ENCODE measurements at regions not wholly inside any gene's neighbourhood (a gene's known extent, or its start where the extent isn't known, plus 50 kb on each side); places are given as distances from the start of the nearest gene placed in this dataset.

DNA sequence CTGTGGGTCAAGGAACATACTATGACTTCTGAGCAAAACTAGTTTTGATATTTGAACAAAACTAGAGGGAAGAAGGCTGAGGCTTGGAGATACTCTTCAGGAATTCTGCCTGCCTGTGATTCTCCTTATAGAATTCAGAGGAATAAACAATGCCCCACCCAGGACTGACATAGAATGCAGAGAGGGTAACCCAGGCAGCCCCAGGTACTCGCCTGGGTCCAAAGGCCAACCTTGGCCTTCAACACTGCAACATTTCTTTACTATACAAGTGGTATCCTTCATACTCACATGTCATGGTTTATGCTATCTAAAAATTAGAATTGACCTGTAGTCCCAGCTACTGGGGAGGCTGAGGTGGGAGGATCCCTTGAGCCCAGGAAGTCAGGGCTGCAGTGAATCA lies 217.0 kb upstream of the FOXN3 start:
- H3K4me2 ChIP-seq (ENCODE audit: low read length) = no peak overlapping the region
- H2AFZ ChIP-seq (ENCODE audit: low read length) = no peak overlapping the region
- H3K4me3 ChIP-seq (ENCODE audit: low read depth, low read length, poor library complexity, severe bottlenecking) = no peak overlapping the region
- H3K36me3 ChIP-seq (ENCODE audit: insufficient read depth, low read length) = no peaks in the 10 kb centered on the region
- no peaks in the 10 kb centered on the region for H3K9me2 ChIP-seq (ENCODE audit: low read depth, low read length)
- no peaks in the 10 kb centered on the region for H3K79me2 ChIP-seq (ENCODE audit: insufficient read depth, low read length)
- no peak overlapping the region for H3K9ac ChIP-seq (ENCODE audit: low read length)
- no peak for TF ChIP-seq CTCF (IDR thresholded peaks at IDR 0.05; ENCODE audit: low read length)
- TF ChIP-seq EZH2 (IDR thresholded peaks at IDR 0.05; ENCODE audit: borderline replicate concordance, low read length) = no peak
- no peaks in the 10 kb centered on the region for H3K4me1 ChIP-seq (ENCODE audit: insufficient read depth, low read length, severe bottlenecking)
- no peak overlapping the region for H3K27ac ChIP-seq (ENCODE audit: low read depth, low read length, poor library complexity, severe bottlenecking)
- H3K27me3 ChIP-seq (ENCODE audit: insufficient read depth, low read length) = no peaks in the 10 kb centered on the region
- no peaks in the 10 kb centered on the region for H4K20me1 ChIP-seq (ENCODE audit: insufficient read depth, low read length)
- no peaks in the 10 kb centered on the region for H3F3A ChIP-seq (ENCODE audit: insufficient read depth, low read length)
- H3K9me3 ChIP-seq (ENCODE audit: low read length) = 0 out of 2 replicates have a peak, but pooled peaks cover 2% of the 10 kb centered on the region

DNA sequence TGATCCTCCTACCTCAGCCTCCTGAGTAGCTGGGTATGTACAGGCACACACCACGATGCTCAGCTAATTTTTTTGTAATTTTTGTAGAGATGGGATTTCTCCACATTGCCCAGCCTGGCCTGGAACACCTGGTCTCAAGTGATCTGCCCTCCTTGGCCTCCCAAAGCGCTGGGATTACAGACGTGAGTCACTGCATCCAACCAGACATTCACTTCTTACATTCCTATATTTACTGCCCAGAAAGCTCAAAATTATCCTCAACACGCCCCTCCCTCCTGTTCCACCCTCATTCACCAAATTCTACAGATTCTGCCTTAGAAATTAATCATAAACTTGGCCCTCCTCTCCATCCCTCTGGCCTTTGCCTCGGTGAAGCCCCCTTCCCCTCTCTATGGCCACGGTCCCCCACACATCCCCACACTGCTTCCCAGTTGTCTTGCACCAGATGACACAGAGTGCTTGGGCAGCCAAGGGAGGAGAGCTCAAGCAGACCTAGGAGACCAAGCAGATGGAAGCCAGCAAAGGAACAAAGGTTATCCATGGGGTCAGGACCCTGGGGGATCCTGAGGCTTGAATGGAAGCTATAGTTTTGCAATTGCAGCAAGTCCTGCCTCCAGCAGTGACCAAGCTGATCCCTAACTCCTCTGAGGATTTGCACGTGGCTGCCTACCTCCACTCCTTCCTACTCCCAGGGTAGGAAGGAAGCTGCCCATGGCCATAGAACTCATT lies 213.2 kb upstream of the FOXN3 start:
- H2AFZ ChIP-seq (ENCODE audit: low read length) = no peak overlapping the region
- no peak overlapping the region for H3K4me2 ChIP-seq (ENCODE audit: low read length)
- no peaks in the 10 kb centered on the region for H3K79me2 ChIP-seq (ENCODE audit: insufficient read depth, low read length)
- H3K4me3 ChIP-seq (ENCODE audit: low read depth, low read length, poor library complexity, severe bottlenecking) = no peak overlapping the region
- no peaks in the 10 kb centered on the region; the same call in 1 of the 2 replicates for H3K36me3 ChIP-seq (ENCODE audit: insufficient read depth, low read length)
- no peak for TF ChIP-seq EZH2 (IDR thresholded peaks at IDR 0.05; ENCODE audit: borderline replicate concordance, low read length)
- no peak for TF ChIP-seq CTCF (IDR thresholded peaks at IDR 0.05; ENCODE audit: low read length)
- H3K27ac ChIP-seq (ENCODE audit: low read depth, low read length, poor library complexity, severe bottlenecking) = no peak overlapping the region
- 0 out of 2 replicates have a peak, but pooled peaks cover 5% of the 10 kb centered on the region for H3K9me3 ChIP-seq (ENCODE audit: low read length)
- no peaks in the 10 kb centered on the region for H3F3A ChIP-seq (ENCODE audit: insufficient read depth, low read length)
- no peak overlapping the region for H3K9ac ChIP-seq (ENCODE audit: low read length)
- no peaks in the 10 kb centered on the region; the same call in 1 of the 2 replicates for H3K27me3 ChIP-seq (ENCODE audit: insufficient read depth, low read length)
- no peaks in the 10 kb centered on the region for H3K4me1 ChIP-seq (ENCODE audit: insufficient read depth, low read length, severe bottlenecking)
- no peaks in the 10 kb centered on the region for H4K20me1 ChIP-seq (ENCODE audit: insufficient read depth, low read length)
- H3K9me2 ChIP-seq (ENCODE audit: low read depth, low read length) = no peaks in the 10 kb centered on the region

DNA sequence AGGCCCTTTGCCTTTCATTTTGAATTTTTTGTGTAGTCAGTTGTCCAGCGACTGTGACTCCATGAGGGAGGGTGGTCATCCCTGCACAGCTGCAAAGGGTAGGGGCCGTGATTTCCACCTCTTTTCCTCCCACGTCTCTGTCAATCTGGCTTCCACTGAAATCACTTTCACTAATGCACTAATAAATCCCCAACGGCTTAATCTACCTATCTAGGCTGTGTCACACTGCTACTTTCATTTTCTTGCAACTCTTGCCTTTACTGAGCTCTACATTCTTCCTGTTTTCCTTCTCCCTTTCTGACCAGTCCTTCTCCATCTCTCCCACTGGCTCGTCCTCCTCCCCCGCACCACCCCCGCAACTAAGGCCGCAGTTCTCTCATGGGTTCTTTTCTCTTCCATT lies 212.3 kb upstream of the FOXN3 start:
- H3K9me3 ChIP-seq (ENCODE audit: low read length) = 0 out of 2 replicates have a peak, but pooled peaks cover 5% of the 10 kb centered on the region
- H3K4me3 ChIP-seq (ENCODE audit: low read depth, low read length, poor library complexity, severe bottlenecking) = no peak overlapping the region
- no peak overlapping the region for H3K4me2 ChIP-seq (ENCODE audit: low read length)
- no peak overlapping the region for H3K27ac ChIP-seq (ENCODE audit: low read depth, low read length, poor library complexity, severe bottlenecking)
- no peak overlapping the region for H2AFZ ChIP-seq (ENCODE audit: low read length)
- no peaks in the 10 kb centered on the region for H4K20me1 ChIP-seq (ENCODE audit: insufficient read depth, low read length)
- no peak for TF ChIP-seq EZH2 (IDR thresholded peaks at IDR 0.05; ENCODE audit: borderline replicate concordance, low read length)
- no peak for TF ChIP-seq CTCF (IDR thresholded peaks at IDR 0.05; ENCODE audit: low read length)
- no peaks in the 10 kb centered on the region for H3K9me2 ChIP-seq (ENCODE audit: low read depth, low read length)
- H3K9ac ChIP-seq (ENCODE audit: low read length) = no peak overlapping the region
- no peaks in the 10 kb centered on the region for H3K4me1 ChIP-seq (ENCODE audit: insufficient read depth, low read length, severe bottlenecking)
- no peaks in the 10 kb centered on the region for H3K79me2 ChIP-seq (ENCODE audit: insufficient read depth, low read length)
- H3K27me3 ChIP-seq (ENCODE audit: insufficient read depth, low read length) = no peaks in the 10 kb centered on the region; the same call in 1 of the 2 replicates
- H3F3A ChIP-seq (ENCODE audit: insufficient read depth, low read length) = no peaks in the 10 kb centered on the region
- no peaks in the 10 kb centered on the region; the same call in 1 of the 2 replicates for H3K36me3 ChIP-seq (ENCODE audit: insufficient read depth, low read length)

All from OCI-LY1 (cell line).